HG03159 (cell line): ENCODE measurements at regions not wholly inside any gene's neighbourhood (a gene's known extent, or its start where the extent isn't known, plus 50 kb on each side); places are given as distances from the start of the nearest gene placed in this dataset.

ENCODE experiments used
- ATAC-seq: cut with Tn5 transposase; IDR thresholded peaks from one replicate; pipeline ENCODE4 v1.9.1; 2021; ENCODE audit warnings: mild to moderate bottlenecking, moderate library complexity; ENCODE audit not compliant: unreplicated experiment

DNA sequence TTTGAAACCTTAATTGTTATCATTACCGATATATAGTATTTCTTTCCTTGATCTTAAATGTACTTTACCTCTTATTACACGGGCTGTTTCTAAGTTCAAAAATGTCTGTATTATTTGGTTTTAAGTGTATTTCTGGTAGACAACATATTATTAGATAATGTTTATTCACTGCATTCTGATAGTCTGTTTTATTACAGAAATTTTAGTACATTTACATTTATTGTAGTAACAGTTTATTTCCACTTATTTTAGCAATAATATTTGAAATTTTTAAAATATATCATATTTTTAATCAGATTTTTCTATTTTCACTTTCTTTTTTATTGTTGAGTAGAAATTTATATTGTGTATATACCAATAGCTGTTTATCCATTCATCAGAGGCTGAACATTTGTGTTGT is 1195.2 kb downstream of the TBC1D22A start:
- ATAC-seq = no peak

DNA sequence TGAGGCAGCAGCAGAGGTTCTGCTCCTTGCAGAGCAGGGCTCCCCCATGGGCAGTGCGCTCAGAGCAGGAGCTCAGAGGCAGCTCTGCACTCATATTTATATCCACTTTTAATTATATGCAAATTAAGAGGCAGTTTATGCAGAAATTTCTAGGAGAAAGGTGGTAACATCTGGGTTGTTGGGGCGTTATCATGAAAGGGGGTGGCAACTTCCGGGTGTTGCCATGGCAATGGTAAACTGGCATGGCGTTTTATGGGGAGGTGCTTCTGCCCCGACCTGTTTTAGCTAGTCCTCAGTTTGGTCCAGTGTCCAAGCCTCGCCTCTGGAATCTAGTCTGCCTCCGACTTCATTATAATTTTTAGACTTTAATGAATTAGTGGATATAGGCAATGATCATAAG is 1191.7 kb downstream of the TBC1D22A start:
- no peak for ATAC-seq

DNA sequence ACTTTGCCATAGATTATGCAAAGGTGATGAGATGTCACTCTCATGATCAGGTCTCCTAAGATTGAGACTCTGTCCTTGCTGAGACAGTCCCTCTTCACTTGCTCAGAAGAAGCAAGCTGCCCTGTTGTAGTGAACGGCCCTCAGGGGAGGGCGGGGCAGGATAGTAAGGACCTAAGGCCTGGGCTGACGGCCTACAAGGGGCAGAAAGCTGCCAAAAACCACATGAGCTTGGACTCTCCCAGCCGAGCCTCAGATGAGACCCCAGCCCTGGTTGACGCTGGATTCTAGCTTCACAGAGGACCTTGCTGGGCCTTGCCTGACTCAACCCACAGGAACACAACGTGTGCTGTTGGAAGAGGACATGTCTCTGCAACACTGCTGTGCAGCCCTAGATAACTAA is 1182.5 kb downstream of the TBC1D22A start:
- ATAC-seq = no peak

DNA sequence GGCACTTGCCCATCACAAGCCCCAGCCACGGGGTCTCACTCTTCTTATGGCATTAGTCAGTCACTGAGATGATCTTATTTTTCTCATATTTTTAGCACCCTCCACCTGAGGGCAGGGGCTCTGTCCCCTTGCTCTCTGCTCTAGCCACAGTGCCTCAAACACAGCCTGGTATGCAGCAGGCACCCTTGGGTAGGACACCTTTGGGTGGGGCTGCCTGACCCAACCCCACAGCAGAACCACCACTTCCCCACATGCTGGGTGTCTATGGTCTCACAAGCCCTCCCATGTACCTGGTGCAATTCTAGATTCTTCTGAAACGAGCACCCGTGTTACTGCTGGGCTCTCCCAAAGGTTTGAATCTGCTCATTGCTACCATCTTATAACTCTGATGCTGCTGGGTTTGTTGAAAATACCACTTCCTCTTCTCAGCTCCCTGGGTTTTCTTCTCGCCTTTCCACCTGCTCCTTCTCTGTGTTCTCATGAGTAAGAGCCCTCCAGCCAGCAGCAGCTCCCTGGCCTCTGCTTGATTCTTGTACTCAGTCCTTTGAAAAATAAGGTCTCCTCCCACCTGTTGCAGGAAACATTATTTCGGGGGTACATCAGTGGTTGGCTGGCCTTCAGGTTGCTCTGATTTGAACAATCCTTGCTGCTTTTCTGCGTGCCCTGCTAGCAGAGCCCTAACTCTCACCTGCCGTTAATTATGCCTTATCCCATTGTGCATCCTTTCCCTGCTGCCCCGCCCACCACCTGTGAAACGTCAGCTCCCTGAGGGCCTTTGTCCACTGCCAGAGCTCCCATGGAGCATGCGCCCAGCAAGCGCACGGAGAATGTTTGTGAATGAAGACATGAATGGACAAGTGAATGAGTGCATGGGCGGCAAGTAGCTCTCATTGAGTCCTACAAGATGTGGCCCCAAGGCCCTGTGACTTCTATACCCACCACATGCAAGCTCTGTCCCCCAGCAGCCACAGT is 1181.6 kb downstream of the TBC1D22A start:
- ATAC-seq = no peak

DNA sequence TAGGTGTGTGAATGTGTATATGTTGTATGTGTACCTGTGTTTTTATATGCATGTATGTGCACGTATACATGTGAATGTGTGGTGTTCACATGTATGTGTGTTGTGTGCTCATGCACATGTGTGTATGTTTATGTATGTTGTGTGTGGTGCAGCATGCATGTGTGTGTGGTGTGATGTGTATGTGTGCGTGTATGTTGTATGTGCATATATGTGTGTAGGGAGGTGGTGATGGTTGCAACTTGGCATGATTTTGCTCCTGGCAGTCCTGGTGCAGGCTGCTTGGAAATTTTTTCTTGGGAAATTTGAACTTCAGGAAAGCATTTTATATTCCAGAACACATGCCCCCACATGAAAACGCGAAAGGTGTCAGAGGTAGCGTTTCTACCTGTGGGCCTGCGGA is 1177.8 kb downstream of the TBC1D22A start:
- ATAC-seq = no peak

DNA sequence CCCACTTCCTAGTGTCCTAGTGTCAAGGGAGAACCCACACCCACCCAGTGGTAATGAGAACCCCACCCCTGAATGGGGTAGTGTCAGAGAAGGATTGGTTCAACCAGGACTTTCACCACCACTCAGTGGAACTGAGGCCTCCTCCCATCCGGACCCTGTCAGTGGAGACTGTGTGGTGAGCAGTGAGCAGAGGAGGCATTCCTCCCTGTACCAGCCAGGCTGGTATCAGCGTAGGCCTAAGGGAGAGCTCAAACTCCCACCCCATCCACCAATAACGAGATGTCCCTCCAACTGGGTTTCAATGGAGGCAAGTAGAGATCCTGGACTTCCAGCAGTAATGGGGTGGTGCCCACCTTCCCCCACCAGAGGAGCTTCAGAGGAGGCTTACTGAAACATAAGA is 1171.4 kb downstream of the TBC1D22A start:
- no peak for ATAC-seq

DNA sequence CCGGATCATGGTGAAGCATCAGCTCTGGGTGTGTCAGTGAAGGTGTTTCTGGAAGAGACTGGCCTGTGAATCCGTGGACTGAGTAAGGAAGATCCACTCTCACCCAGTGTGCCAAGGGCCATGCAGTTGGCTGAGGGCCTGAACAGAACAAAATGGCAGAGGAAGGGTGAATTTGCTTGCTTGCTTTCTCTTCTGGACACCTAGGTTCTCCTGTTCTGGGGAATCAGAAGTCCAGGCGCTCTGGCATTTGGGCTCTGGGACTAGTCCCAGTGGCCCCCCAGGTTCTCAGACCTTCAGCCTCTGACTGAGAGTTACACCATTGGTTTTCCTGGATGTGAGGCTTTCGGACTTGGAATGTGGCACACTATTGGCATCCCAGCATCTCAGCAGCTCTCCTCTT is 1170.8 kb downstream of the TBC1D22A start:
- ATAC-seq = no peak

DNA sequence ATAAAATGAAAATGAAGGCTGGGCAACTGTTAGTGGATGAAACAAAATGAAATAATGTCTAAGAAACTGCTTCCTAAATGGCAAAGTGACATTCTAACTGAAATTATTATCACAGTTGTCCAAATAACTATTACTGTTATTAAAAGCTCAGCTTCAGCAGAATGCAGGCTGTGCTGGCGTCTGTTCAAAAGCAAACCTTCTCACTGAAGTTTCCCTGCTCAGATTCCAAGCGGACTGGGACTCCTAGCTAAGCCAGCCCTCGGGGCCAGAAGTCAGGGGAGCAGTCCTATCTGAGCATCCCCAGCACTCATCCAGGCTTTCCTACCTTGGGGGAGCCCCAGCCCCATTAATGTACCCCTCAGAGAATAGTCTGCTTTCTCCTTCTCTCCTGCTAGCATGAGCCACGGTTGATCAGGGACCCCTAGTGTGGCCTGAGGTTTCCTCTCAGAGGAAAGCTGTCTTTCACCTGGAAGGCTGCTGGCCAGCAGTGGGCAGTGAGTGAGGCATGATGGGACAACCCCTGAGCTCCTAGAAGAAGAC is 1167.3 kb downstream of the TBC1D22A start:
- no peak for ATAC-seq

DNA sequence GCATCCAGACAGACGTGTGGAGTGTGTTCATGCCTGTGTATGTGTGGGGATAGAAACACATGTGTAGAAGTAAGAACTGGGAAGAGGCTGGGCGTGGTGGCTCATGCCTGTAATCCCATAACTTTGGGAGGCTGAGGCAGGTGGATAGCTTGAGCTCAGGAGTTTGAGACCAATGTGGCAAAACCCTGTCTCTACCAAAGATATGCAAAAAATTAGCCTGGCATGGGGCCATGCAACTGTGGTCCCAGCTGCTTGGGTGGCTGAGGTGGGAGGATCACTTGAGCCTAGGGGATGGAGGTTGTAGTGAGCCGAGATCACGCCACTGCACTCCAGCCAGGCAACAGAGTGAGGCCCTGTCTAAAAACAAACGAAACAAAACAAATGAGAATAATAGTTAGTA is 1166.6 kb downstream of the TBC1D22A start:
- no peak for ATAC-seq

DNA sequence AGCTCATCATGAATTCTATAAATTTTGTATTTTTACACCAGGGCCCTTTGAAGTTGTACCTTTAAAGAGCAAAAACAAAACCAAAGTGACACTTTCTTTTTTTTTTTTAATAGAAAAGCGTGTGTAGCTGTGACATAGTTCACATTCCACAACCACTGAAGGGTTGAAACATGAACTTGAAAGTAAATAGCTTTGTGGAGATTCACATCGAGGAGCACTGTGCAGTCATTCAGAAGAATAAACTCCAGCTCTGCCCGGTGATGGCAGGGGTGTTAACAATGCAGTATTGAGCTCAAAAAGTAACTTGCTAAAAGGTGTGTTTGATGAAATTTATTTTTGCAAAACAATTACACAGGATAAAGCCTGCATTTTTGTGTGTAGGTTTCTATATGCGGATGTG is 1166.2 kb downstream of the TBC1D22A start:
- no peak for ATAC-seq

DNA sequence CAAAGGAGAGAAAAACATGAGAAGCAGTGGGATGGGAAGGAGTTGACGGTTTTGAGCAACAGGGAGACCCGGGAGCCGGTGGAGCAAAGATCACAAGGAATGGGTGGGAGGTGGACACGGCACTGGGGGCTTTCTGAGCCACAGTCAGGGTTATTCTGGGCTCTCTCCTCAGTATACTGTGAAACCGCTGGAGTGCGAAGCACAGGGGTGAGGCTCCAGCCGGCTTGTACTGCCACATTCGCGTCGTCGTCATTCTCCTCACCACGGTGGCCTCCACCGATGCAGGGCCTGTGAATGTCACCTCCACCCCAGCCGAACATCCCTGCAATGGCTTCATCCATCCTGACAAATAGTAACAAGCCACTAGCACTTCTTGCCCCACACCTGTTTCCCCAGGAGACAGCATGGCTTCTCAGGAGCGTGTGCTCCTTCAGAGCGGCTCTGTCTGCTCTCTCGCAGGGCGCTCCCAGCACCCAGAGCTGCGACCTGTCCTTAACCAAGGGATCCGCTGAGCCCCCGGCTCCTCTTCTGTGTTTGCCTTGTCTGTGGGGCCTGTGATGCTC is 1165.3 kb downstream of the TBC1D22A start:
- no peak for ATAC-seq

DNA sequence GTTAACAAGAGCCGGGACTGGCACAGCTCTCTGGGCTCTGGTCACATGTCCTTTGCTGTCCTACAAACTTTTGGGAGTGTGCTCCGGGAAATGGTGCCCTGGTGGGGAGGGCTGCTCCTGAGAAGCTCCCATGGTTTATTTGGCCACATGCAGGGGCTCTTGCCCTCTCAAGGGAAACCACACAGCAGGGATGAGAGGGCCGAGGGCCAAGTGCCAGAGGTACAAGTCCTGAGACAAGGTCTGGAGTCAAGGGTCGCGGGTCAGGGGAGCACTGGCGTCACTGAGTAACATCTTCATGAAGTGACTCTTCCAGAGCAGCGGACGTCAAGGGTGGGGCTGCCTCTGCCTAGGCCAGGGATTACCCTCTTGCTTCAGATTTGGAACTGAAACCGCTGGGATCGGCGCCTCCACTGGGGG is 1160.6 kb downstream of the TBC1D22A start:
- no peak for ATAC-seq

DNA sequence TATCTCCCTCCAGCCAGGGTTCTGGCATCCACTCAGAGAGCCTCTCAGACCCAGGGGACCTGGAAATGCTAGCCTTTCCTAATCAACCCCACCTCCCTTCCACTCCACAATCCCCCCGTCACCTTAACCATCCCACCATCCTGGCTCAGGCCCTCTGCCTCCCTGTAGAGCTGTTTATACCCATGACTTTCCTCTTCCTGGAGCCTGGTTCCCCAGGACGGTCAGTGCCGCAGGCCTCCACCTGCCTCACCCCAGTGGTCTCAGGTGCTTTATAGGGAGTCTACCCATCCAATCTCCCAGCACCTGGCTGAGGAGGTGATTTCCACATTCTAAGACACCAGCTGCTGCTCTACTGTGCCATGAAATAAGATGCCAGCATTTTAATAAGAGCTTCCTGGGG is 1159.5 kb downstream of the TBC1D22A start:
- ATAC-seq = no peak

DNA sequence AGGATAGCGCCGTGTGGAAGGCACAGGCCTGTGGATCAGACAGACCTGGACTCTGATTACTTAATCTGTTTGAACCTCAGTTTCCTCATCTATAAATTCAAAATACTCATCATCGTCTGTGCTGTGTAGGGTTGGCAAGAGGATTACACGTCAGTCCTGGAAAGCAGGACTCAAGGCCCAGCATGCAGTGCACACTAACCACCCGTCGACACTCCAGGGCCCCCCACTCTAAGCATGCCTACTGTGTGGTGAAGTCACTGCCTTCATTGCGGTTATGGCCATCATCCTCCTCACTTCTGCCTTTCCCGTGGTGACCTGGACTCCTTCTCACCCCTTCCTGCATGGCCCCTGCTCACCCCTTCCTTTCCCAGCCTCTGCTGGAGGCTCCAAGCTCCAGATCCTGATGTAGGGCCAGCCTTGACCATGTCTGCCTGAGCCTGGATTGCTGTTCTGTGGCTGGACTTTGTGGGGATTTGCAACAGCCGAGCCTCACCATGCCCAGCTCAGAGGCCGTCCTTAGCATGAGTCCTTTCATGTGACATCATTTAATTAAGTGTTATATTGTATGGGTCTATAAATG is 1158.0 kb downstream of the TBC1D22A start:
- no peak for ATAC-seq

DNA sequence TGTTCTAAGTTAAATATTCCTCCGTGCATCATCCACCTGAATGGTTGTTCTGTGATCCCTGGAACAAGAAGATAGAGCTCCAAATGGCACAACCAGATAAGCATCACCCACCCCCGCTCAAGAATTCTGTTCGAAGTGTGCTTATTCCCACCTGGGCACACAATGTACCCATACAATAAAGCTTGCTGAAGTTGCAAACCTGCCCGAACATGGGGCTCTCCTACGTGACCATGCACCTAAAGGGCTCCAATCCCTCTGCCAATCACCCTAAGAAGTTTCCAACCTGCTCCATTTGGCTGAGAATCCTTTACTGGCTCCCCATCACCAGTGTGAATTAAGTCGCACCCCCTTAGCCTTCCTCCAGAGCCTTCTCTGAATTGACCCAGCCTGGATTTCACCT is 1157.4 kb downstream of the TBC1D22A start:
- no peak for ATAC-seq

DNA sequence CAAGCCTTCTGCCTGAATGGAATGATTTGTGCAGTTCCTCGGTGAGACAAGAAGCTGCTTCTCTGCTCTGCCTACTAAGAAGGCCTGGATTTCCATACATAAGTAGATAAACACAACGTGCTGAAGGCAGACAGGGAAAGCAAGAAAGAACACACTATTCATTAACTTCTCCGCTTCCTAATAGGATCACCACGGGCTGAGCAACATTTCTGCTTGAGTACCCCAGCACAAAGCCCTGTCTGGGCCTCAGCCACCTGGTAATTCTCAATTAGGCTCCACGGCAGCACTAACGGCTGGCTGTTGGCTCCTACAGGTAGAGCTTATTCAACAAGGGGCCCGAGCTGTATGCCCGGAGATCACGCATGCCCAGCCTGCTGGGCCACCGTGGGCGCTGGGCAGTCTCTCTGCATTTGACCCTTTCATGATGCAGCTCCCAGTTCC is 1156.6 kb downstream of the TBC1D22A start:
- no peak for ATAC-seq

DNA sequence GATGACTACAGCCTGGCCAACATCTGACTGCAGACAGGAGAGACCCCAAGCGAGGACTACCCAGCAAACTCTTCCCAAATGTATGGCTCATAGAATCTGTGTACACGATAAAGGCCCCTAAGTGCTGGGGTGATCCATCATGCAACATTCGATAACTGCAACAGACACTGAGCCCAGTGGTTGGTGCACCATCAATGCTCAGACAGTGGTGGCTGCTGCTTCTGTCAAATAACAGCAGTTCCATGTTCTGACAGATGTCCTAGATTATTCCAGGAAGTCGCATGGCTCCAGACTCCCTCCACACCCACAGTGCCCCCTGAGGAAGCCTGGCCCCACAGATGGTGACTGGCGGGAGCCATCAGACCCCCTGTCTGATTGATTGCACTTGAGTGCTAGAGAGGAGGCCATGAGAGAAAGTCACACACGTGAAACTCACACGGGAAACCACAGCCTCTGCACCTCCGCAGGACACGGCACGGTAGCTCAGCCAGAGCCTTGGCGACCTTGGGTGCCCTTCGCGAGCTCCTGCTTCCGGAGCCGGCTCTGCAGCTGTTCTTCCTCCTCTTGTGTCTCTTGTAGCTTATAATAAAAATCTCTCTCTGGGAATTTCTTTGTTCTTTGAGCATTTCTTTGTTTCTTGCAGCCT is 1155.9 kb downstream of the TBC1D22A start:
- ATAC-seq = no peak

DNA sequence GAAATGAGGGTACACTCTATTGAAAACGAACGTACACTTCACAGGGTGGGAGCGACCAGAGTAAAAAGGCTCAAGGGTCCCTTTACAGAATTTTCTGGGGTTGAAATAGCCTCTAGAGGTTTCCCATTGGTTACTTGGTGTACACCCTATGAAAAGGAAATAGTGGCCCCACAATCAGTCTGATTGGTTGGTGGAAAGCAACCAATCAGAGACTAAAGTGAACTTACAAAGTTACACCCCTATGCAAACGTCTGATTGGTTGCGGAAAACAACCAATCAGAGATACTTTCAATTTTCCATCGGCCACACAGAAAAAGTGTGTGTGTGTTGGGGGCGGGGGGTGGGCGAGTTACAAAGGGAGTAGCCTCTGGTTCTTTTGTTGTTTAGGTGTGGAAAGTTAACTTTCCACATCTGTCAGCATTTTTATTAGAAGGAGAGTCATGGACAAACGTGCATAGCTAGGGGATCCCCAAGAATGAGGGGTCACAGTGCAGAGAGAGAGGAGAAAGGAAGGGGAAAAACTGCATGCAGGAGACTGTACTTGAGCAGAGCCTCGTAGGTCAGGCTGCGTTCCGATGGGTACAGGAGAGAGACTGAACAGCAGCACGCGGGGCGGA is 1152.1 kb downstream of the TBC1D22A start:
- ATAC-seq = no peak

DNA sequence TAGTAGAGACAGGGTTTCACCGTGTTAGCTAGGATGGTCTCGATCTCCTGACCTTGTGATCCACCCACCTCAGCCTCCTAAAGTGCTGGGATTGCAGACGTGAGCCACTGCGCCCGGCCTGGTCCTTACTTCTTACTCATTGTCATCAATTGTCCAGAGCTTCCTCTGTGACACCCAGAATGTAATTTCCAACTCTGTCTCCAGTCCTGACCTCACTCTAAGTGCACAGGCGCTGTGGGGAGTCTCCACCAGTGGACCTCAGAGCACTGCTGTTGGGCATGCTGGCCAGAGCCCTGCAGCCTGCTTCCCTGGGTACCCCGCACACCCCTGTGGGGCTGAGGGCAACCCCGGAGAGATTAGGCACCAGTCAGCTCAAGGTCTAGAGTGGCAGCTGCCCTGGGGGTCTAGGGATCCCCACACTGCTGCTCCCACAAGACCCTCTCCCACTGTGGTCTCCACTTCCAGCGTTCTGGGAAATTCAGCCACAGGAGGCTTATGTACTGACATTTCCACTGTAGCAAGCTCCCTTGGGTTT is 1140.3 kb downstream of the TBC1D22A start:
- ATAC-seq = no peak

DNA sequence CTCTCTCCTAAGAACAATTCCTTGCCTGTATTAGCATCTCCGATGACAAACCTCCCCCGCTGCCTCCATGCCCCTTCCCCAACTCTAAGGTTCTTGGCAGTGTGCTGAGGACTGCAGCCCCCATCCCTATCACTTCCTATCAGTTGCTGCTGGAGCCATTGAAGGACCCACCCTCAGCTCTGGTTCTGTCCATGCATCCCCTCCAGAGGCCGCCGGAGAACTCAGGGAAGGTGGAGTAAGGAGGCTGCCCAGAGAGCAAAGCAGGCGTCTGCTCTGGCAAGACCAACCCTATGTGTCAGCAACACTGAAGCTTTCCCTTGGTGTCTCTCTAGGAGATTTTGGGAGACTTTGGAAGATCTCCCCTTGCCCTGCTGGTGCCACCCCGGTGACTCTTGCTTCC is 1139.5 kb downstream of the TBC1D22A start:
- ATAC-seq = no peak

DNA sequence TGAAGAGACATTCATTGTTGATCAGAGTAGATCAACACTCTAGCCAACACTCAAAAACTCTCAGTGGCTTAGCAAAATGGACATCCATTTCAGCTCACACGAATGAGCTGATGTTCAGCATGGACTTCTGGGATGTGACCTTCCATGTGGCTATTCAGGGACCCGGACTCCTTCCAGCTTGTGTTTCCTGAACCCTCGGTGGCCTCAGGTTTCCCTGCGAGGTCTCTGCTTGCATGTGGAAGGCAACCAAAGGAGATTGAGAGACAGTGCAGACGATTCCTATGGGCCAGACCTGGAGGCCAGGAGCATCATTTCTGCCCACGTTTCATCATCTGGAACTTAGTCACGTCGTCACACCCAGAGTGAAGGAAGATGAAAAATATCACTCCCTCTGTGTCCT is 1137.4 kb downstream of the TBC1D22A start:
- ATAC-seq = no peak
